GM18870 (cell line): ENCODE measurements at regions not wholly inside any gene's neighbourhood (a gene's known extent, or its start where the extent isn't known, plus 50 kb on each side); places are given as distances from the start of the nearest gene placed in this dataset.
"Not testable (repeated sequence)": the region's sequence is repeated elsewhere in the genome, so short reads cannot be mapped to it uniquely, and the experiment has no call there.

Experiments
- ATAC-seq: cut with Tn5 transposase; IDR thresholded peaks from one replicate; pipeline ENCODE4 v1.9.1; 2021; ENCODE audit warnings: moderate library complexity; ENCODE audit not compliant: unreplicated experiment

GRCh38 chr7:68712956-68713495 lies 885.2 kb upstream of the AUTS2 start:
- no peak for ATAC-seq

DNA sequence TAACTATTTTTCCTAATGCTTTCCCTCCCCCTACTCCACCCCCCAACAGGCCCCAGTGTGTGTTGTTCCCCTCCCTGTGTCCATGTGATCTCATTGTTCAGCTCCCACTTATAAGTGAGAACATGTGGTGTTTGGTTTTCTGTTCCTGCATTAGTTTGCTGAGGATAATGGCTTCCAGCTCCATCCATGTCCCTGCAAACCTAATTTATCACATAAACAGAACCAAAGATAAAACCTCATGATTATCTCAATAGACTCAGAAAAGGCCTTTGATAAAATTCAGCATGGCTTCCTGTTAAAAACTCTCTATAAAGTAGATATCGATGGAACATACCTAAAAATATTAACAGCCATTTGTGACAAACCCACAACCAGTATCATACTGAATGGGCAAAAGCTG lies 884.1 kb upstream of the AUTS2 start:
- not testable (repeated sequence) for ATAC-seq

DNA sequence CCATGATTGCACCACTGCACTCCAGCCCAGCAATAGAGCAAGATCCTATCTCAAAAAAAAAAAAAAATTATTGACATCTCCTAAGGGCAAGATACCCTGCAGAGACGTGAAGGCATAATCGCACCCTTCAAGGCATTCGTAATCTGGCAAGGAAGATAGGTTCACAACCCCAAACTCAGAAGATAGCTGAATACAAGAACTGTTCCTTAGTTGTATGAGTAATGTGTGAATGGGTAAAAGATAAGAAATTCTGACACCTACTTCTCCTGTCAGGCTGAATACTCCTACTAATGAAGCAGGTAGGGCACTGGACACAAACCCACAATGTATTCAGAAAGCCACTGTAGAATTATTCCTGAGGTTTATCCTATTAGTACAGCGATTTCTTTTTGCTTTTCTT lies 882.4 kb upstream of the AUTS2 start:
- ATAC-seq = no peak

- no peak for ATAC-seq
These were observed 881.1 kb upstream of the AUTS2 start for GRCh38 chr7:68717176-68717575.

- ATAC-seq = no peak
These were observed 880.2 kb upstream of the AUTS2 start for GRCh38 chr7:68718097-68718551.

DNA sequence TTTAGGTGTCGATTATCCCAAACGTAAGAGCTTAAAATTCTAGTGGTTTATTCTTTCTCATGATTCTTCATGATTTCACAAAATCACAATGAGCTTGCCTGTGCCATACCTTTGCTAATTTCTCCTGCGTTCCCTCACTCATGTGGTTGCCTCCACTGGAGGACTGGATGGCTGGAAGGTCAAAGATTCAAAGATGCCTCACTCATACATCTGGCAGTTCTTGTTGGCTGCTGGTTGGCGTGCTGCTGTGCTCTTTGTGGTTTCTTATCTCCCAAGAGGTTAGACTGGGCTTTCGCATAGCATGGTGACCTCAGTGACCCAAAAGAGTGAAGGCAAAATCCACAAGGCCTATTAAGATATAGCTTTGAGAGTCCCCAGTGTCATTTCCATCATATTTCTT lies 877.6 kb upstream of the AUTS2 start:
- ATAC-seq = no peak

- ATAC-seq = no peak
These were observed 876.2 kb upstream of the AUTS2 start for GRCh38 chr7:68722044-68722443.

GRCh38 chr7:68724965-68725364 lies 873.3 kb upstream of the AUTS2 start:
- ATAC-seq = no peak

- no peak for ATAC-seq
These were observed 872.2 kb upstream of the AUTS2 start for GRCh38 chr7:68725843-68726785.

DNA sequence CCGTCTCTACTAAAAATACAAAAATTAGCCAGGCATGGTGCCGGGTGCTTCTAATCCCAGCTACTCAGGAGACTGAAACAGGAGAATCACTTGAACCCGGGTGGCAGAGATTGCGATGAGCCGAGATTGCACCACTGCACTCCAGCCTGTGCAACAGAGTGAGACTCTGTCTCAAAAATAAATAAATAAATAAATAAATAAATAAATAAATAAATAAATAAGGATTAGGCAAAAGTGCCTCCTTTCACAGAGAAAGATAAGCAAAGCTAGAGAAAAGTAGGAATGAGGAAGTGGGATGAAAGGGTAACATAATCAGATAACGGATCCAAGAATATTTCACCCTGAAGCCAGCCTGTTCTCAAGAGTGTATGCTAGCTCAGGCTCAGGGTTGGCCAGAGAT lies 869.6 kb upstream of the AUTS2 start:
- not testable (repeated sequence) for ATAC-seq

DNA sequence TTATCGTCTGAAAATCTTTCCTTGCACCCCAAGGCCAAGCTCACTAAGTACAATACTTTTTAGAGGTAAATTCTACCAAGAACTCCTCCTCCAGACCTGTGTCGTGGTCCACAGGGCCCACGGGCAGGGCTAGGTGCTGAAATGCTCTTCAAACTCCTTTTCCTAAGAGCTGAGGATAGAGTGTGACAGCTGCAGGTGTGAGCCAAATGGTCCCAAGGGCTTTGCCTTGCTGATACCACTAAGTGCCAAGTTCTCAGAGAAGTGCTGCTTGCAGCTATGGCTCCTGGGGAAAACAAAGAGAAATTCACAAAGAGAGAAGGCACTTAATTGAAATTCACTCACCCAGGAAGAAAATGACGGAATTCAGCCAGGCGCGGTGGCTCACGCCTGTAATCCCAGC lies 868.9 kb upstream of the AUTS2 start:
- no peak for ATAC-seq

DNA sequence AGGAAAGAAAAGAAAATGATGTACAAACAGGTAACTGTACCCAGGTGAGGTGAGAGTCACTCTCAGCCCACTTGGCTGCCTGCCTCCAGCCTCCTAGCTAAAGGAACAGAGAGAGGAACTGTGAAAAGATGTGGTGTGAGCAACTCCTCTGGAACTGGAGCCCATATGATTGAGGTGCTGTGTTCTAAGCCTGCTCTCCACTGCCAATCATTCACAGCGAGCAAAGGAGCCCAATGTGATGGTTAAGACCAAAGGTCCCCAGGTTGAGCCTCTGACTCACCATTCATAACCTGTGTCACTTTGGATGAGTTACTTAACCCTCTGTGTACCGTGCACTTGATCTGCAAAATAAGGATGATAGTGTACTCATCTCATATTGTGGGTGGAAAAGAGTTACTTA lies 868.1 kb upstream of the AUTS2 start:
- ATAC-seq = no peak

GRCh38 chr7:68730964-68731363 lies 867.3 kb upstream of the AUTS2 start:
- no peak for ATAC-seq

GRCh38 chr7:68733219-68734153 lies 864.8 kb upstream of the AUTS2 start:
- ATAC-seq = no peak

GRCh38 chr7:68734431-68734830 lies 863.8 kb upstream of the AUTS2 start:
- no peak for ATAC-seq

GRCh38 chr7:68739306-68739705 lies 859.0 kb upstream of the AUTS2 start:
- ATAC-seq = no peak

DNA sequence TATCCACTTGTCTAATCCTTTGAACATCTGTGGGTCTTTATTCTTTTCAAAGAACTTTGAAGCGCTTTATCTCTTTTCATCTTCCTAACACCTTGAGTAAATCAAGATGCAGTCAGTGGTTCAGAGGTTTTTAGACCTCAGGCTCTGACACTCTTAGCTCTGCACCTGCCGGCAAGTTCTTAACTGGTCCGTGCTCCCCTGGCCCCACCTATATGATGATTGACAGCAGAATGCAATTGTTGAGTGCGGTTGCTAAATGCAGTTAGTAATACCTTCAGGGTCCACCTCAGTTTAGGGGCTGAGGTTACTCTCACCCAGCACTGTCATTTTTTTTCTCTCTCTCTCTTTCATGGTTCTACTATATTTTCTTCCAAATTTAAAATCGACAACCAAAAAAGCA lies 854.2 kb upstream of the AUTS2 start:
- ATAC-seq = no peak

- ATAC-seq = no peak
These were observed 849.1 kb upstream of the AUTS2 start for GRCh38 chr7:68748934-68749900.

DNA sequence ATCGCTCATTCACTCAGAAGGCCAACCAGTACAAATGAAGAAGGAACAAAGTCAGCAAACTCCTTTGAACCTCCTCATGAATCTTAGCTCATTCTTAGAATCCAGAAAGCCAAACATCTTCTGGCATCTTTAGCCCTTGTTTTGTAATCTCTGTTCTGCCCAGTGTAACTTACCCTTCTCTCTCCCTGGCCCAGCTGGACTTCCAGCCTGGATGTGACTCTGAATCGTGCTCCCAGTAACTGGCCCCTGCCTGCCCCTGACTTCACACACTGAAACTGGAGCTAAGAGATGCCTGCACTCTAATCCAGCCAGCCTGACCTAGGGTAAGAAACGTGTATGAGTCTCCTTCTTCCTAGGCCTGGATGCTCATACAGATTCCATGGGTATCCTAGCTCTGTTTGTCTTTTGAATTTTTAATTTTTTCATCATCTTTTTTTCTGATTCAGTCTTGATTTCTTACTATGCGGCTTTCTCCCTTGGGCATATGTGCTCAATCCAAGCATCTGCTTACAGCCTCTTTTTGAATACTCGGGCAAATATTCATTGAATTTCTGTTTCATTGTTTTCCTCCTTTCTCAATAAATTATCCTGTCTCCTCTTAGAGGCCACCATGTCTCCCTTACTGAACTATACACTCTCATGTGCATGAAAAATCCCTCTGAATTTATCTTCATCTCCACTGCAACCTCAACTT lies 845.6 kb upstream of the AUTS2 start:
- no peak for ATAC-seq

- ATAC-seq = no peak
These were observed 843.9 kb upstream of the AUTS2 start for GRCh38 chr7:68754414-68754813.
